HG02798 (cell line): ENCODE measurements at regions not wholly inside any gene's neighbourhood (a gene's known extent, or its start where the extent isn't known, plus 50 kb on each side); places are given as distances from the start of the nearest gene placed in this dataset.
"Not testable (repeated sequence)": the region's sequence is repeated elsewhere in the genome, so short reads cannot be mapped to it uniquely, and the experiment has no call there.

Experiments used
- ATAC-seq: cut with Tn5 transposase; IDR thresholded peaks from one replicate; pipeline ENCODE4 v1.9.1; 2021; ENCODE audit warnings: mild to moderate bottlenecking; ENCODE audit not compliant: unreplicated experiment, poor library complexity

DNA sequence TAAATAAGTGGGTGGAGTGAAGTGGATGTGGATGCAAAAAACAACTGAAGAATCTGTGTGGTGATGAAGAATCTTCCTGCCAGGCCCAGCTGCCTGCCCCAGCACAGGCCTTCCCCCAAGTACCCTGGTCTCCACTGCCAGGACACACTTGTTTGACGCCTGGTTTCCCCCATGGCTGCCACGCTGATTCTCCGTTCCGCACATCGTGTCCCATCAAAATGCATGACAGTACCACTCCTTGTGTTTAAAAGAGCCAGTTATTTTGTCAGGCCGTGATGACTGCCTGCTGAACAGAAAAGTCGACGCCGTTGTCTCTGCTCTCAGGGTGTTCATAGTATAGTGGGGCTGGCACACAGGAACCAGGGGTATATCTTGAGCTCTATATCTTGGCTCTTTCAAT lies 50.3 kb upstream of the KYNU start:
- no peak for ATAC-seq

DNA sequence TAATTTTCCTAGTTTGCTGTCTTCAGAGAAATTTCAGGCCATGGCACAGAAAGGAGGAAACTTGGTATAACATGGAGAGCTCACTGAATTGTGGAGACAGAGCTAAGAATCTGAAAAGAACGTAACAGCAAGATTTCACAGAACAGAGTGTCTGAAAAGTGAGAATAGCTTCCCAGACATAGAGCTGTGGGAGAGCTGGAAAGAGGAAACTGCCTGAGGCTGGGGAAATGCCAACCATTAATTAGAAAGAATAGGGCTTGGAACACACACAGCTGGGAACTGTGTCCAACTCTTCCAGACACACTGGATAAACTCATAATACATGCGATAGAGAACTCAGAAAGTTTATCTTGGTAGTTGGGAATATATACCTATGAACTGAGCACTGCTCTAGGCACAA lies 51.6 kb upstream of the KYNU start:
- ATAC-seq = no peak

DNA sequence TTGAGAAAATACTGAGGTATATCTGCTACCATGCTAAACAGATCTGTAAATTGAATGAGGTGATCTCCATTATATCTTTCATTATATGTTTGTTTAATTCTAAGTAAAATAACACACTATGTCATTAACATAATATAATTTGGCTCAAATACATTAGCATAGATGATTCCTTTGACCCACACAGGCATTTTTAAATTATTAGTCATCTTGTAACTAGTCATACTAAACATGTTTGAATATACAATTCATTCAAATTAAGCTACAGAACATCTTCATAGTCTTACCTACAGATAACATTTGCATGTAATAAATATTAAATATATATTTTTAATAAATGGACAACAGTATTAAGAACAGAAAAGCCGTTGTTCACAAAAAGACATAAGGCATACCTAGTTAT lies 52.7 kb upstream of the KYNU start:
- ATAC-seq = no peak

DNA sequence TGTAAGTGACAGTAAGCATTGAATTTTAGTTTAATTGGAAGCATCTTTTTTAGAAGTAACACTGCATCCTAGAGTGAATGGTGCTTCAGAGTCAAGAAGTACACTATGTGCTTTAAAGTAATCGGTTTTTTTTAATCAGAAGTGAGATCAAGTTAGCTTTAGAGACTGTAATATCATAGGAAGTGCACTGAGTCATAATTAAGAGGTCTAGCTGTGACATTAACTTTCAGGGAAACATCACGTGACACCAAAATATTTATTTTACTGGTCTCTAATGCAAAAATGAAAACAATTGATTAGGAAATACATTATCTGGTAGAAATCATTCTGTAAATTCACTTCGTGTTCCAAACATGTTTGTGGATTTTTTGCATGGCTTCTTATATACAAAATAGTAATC lies 55.3 kb upstream of the KYNU start:
- no peak for ATAC-seq

DNA sequence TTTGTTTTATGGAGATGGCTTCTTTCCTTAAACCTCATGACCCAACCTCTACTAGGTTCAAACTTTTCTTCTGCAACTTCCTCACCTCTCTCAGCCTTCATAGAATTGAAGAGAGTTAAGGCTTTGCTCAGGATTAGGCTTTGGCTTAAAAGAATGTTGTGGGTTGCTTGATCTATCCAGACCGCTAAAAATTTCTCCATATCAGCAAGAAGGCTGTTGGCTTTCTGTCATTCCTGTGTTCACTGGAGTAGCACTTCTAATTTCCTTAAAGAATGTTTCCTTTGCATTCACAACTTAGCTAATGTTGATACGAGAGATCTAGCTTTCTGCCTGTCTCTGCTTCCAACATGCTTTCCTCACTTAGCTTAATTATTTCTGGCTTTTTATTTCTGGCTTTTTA lies 58.1 kb upstream of the KYNU start:
- ATAC-seq = no peak

GRCh38 chr2:142815375-142815774 lies 62.1 kb upstream of the KYNU start:
- no peak for ATAC-seq

GRCh38 chr2:142813830-142814829 lies 63.3 kb upstream of the KYNU start:
- ATAC-seq = no peak

DNA sequence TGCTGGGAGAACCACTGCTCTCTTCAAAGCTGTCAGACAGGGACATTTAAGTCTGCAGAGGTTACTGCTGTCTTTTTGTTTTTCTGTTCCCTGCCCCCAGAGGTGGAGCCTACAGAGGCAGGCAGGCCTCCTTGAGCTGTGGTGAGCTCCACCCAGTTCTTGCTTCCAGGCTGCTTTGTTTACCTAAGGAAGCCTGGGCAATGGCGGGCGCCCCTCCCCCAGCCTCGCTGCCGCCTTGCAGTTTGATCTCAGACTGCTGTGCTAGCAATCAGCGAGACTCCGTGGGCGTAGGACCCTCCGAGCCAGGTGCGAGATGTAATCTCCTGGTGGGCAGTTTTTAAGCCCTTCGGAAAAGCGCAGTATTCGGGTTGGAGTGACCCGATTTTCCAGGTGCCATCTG lies 65.8 kb upstream of the KYNU start:
- not testable (repeated sequence) for ATAC-seq

DNA sequence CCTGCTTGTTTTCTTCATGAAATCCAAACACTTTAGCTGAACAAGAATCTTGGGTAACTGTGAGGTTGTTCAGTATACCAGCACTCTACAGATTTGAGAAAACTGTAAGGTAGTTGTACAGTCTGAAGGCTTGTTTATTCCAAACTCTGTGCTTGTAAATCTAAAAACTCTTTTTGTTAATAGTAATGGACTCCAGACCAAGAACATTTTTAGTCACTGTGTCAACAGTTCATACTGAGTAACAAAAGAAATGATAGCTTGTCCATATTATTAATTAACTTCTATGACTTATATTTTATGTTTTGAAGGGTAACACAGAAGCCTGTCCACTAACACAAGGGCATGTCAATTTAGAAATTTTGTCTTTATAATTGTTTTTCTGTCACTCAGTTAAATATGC lies 72.2 kb upstream of the KYNU start:
- ATAC-seq = no peak

GRCh38 chr2:142803158-142803557 lies 74.3 kb upstream of the KYNU start:
- ATAC-seq = no peak

DNA sequence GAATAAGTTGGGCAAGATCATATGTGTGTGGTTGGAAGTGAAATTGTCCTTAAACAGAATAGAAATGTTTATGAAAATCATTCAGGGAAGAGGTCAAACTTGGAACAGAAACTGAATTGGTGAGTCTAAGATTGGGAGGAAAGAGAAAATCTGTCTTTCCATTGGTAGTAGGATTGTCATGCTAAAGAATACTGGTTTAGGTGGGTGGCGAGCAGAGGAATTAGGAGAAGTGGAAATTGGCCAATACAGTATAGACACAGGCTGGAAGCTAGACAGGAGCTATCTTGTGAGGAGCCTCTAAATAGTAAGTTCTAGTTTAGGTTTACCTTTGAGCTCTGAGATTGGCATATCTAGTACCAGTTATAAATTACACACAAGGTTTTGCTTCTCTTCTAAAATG lies 80.9 kb upstream of the KYNU start:
- ATAC-seq = no peak

GRCh38 chr2:142796161-142796560 lies 81.3 kb upstream of the KYNU start:
- no peak for ATAC-seq

DNA sequence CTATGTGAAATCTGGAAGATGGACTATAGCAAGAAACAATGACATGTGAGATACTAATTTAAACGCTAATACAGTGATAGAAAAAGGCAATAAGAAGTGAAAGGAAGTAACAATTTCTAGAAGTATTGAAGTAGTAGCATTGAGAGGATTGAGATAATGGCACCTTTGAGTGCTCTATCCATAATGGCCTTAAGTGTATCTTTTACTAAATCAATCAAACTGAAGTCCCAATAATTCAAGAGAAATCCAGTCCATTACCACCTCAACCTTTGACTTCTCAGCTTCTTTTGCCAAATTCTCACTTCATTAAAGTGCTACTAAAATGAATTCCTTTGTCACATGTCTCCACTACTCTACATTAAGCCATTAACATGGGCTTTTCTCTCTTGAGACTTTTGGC lies 82.6 kb upstream of the KYNU start:
- ATAC-seq = no peak

- ATAC-seq = not testable (repeated sequence)
Observed at GRCh38 chr2:142792328-142792727, 85.1 kb upstream of the KYNU start.

DNA sequence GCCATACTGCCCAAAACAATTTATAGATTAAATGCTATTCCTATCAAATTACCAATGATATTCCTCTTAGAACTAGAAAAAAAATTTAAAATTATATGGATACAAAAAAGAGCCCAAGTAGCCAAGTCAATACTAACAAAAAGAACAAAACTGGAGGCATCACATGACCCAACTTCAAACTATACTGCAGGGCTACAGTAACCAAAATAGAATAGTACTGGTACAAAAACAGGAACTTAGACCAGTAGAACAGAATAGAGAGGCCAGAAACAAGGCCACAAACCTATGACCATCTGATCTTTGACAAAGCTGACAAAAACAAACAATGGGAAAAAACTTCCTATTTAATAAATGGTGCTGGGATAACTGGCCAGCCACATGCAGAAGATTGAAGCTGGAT lies 86.1 kb upstream of the KYNU start:
- peak; percentile 43 for ATAC-seq

DNA sequence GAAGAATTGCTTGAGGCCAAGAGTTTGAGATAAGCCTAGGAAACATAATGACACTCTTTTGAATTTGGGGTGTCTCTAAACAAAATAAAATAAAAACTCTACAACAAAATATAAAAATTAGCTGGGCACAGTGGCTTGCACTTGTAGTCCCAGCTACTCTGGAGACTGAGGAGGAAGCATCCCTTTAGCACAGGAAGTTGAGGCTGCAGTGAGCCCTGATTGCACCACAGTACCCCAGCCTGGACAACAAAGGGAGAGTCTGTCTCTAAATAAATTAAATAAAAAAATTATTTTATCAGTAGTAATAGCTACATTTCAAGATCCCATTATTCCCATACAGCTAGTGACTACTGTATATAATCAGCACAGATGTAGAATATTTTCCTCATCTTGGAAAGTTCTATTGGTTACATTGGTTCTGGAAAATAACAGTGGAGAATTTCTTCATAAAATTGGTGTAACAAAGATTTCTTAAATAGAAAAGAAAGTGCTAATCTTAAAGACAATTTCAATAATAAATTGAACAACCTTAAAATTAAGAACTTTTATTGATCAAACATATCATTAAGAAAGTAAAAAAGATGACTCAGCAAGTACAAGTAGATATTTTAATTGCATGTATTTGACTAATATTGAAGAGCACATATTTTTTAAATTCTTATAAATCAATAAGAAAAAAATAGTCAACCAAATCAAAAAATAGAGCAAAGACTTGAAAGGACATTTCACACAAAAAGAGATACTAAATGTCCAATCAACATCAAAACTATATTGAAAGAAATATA lies 90.4 kb upstream of the KYNU start:
- no peak for ATAC-seq

- ATAC-seq = no peak
Observed at GRCh38 chr2:142782942-142783443, 94.5 kb upstream of the KYNU start.

GRCh38 chr2:142781146-142781545 lies 96.3 kb upstream of the KYNU start:
- no peak for ATAC-seq

DNA sequence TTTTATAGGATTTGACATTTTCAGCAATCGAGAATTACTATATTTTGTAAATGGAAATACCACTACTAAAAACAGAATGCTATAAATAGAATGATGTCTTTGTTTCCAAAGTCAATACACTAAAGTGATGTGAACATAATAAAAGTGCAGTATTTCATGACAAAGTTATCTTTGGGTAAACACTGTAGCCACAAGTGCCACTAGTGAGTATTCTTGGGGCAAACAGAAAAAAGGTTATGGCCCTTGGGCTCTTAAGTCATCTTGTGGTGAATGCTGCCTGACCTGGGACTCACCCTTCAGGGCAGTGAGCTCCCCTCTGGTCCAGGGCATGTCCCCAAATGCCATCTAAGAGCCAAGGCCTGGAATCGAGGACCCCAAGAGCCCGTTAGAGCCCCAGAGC lies 99.2 kb upstream of the KYNU start:
- no peak for ATAC-seq

- no peak for ATAC-seq
Observed at GRCh38 chr2:142777742-142778141, 99.7 kb upstream of the KYNU start.

DNA sequence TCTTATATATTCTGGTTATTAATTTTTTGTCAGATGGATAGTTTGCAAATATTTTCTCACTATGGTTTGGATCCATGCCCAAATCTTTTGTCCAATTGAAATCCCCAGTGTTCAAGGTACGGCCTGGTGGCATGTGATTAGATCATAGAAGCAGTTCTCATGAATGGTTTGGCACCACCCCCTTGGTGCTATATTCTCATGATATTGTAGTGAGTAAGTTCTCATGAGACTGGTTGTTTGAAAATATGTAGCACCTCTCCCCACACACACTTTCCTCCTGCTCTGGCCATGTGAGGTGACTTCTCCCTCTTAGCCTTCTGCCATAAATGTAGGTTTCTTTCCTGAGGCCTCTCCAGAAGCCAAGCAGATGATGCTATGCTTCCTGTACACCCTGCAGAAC lies 107.7 kb upstream of the KYNU start:
- no peak for ATAC-seq
